Mesendoderm (in vitro differentiated cells): ENCODE measurements at regions not wholly inside any gene's neighbourhood (a gene's known extent, or its start where the extent isn't known, plus 50 kb on each side); places are given as distances from the start of the nearest gene placed in this dataset.
A peak's percentile ranks its signal among the peaks of the same experiment; 100 is the strongest.

Experiments
- DNase-seq: peaks from one replicate; pipeline ENCODE4 v3.0.0; 2013
- H2AK5ac ChIP-seq: 2 replicates; pipeline ENCODE4 v1.6.1; 2013; ENCODE audit warnings: low read length, inconsistent platforms
- H2BK120ac ChIP-seq: 2 replicates; pipeline ENCODE4 v1.6.1; 2013; ENCODE audit warnings: low read depth, mild to moderate bottlenecking, low read length, moderate library complexity, mixed read lengths
- H2BK15ac ChIP-seq: replicated peaks from 2 replicates; pipeline ENCODE4 v1.6.1; 2013; ENCODE audit warnings: low read depth, mild to moderate bottlenecking, moderate library complexity
- H2BK5ac ChIP-seq: 2 replicates; pipeline ENCODE4 v1.6.1; 2013; ENCODE audit warnings: low read length, inconsistent platforms
- H3K18ac ChIP-seq: 2 replicates; pipeline ENCODE4 v1.6.1; 2013; ENCODE audit warnings: mild to moderate bottlenecking, low read length, mixed read lengths
- H3K23ac ChIP-seq: one replicate; pipeline ENCODE4 v1.6.1; 2013; ENCODE audit warnings: low read length
- H3K27ac ChIP-seq: 2 replicates; pipeline ENCODE4 v1.5.1; 2013; ENCODE audit warnings: low read depth, mild to moderate bottlenecking, inconsistent platforms, low read length, moderate library complexity
- H3K27me3 ChIP-seq: 2 replicates; pipeline ENCODE4 v1.6.1; 2013; ENCODE audit warnings: low read length, control low read depth, mild to moderate bottlenecking, inconsistent platforms; ENCODE audit not compliant: insufficient read depth, poor library complexity
- H3K36me3 ChIP-seq: 2 replicates; pipeline ENCODE4 v1.6.1; 2013; ENCODE audit warnings: low read length, inconsistent platforms; ENCODE audit not compliant: control insufficient read depth, insufficient read depth
- H3K4ac ChIP-seq: one replicate; pipeline ENCODE4 v1.6.1; 2013; ENCODE audit warnings: low read depth, mild to moderate bottlenecking, low read length, moderate library complexity
- H3K4me1 ChIP-seq: 2 replicates; pipeline ENCODE4 v1.6.1; 2013; ENCODE audit warnings: low read depth, low read length, inconsistent platforms; ENCODE audit not compliant: control insufficient read depth
- H3K4me2 ChIP-seq: 2 replicates; pipeline ENCODE4 v1.6.1; 2013; ENCODE audit warnings: low read length
- H3K4me3 ChIP-seq: 2 replicates; pipeline ENCODE4 v1.5.1; 2013; ENCODE audit warnings: mild to moderate bottlenecking, low read length
- H3K56ac ChIP-seq: one replicate; pipeline ENCODE4 v1.6.1; 2013; ENCODE audit warnings: low read length
- H3K79me1 ChIP-seq: 2 replicates; pipeline ENCODE4 v1.6.1; 2013; ENCODE audit warnings: low read length, inconsistent platforms
- H3K79me2 ChIP-seq: 2 replicates; pipeline ENCODE4 v1.6.1; 2013; ENCODE audit warnings: mild to moderate bottlenecking, low read length; ENCODE audit not compliant: control insufficient read depth, insufficient read depth
- H3K9ac ChIP-seq: 2 replicates; pipeline ENCODE4 v1.6.1; 2013; ENCODE audit warnings: low read length, inconsistent platforms
- H4K5ac ChIP-seq: one replicate; pipeline ENCODE4 v1.6.1; 2013; ENCODE audit warnings: low read length
- H4K8ac ChIP-seq: one replicate; pipeline ENCODE4 v1.6.1; 2013; ENCODE audit warnings: low read depth, mild to moderate bottlenecking, control low read depth, low read length, moderate library complexity
- WGBS: extraction: QIAGEN DNeasy Blood & Tissue Kit; methylation state at CpG from one replicate; pipeline ENCODE4 v1.1.7; 2013; ENCODE audit warnings: low lambda C conversion rate, missing lambda C conversion rate; ENCODE audit not compliant: insufficient coverage; ENCODE audit errors: extremely low coverage; 5-methylcytosine and 5-hydroxymethylcytosine counted together

DNA sequence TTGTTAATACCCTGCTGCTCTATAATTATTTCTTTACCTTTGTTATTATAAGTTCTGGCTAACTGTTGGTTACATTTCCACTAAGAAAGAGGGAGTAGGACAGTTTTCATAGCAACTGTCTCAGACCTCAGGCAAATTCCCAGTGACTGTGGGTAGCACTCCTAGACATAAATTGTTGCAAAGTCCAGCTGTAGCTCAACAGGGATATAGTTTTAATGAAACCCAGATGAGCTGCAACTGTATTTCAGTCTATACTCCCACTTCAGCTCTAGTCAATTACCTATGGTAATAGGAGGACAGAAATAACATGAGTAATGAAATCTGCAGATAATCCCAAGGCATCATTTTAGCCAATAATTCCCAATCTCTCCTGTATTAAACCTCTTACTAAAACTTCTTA lies 103.0 kb upstream of the SEMA3A start:
- H3K4me1 ChIP-seq = no peaks in the 10 kb centered on the region
- no peaks in the 10 kb centered on the region for H3K79me2 ChIP-seq
- no peak overlapping the region for H3K27ac ChIP-seq
- H3K18ac ChIP-seq = no peak overlapping the region
- no peak overlapping the region for H2BK15ac ChIP-seq
- H3K9ac ChIP-seq = no peak overlapping the region
- no peak overlapping the region for H2BK5ac ChIP-seq
- H3K4ac ChIP-seq = no peak overlapping the region
- H4K5ac ChIP-seq = no peak overlapping the region
- H4K8ac ChIP-seq = no peak overlapping the region
- no peak for DNase-seq
- H3K27me3 ChIP-seq = no peaks in the 10 kb centered on the region
- H2AK5ac ChIP-seq = no peak overlapping the region
- H3K56ac ChIP-seq = no peak overlapping the region
- H3K79me1 ChIP-seq = no peaks in the 10 kb centered on the region
- no peak overlapping the region for H3K4me3 ChIP-seq
- no peak overlapping the region for H3K23ac ChIP-seq
- no peaks in the 10 kb centered on the region for H3K36me3 ChIP-seq
- H3K4me2 ChIP-seq = no peak overlapping the region
- no peak overlapping the region for H2BK120ac ChIP-seq

DNA sequence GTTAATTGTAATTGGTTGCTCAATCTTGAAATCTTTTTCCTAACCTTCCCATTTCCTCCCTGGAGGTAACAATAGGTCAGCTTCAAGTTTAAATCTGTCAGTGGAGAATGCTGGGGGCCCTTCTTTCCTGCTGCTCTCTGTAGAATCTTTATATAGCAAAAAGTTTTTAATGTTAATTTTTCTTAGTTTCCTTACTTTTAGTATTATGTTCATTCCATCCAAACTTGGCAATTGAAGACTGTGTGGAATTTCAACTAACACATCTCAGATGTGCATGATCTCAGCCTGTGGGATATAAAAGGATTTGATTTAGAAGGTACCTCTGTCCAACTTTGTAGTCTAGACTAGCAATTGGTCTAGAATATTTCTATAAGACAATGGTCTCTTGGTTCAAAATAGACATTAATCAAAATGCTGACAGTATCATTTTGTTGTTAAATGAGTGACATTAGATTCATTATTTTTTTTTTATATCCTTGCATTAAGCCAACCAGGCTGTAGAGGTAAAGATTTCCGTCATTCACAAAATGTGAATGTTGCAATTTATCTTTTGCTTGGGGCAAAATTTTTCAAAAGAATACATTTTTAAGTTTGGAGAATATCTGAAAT lies 100.4 kb upstream of the SEMA3A start:
- no peak overlapping the region for H3K56ac ChIP-seq
- DNase-seq = no peak
- no peak overlapping the region for H3K23ac ChIP-seq
- no peak overlapping the region for H2AK5ac ChIP-seq
- H3K4me2 ChIP-seq = no peak overlapping the region
- no peak overlapping the region for H3K4me3 ChIP-seq
- peaks cover 2% of the 10 kb centered on the region for H3K4me1 ChIP-seq
- no peak overlapping the region for H2BK5ac ChIP-seq
- H3K18ac ChIP-seq = no peak overlapping the region
- no peaks in the 10 kb centered on the region for H3K27me3 ChIP-seq
- no peak overlapping the region for H2BK15ac ChIP-seq
- no peaks in the 10 kb centered on the region for H3K79me1 ChIP-seq
- no peaks in the 10 kb centered on the region for H3K36me3 ChIP-seq
- H3K79me2 ChIP-seq = no peaks in the 10 kb centered on the region
- H4K8ac ChIP-seq = no peak overlapping the region
- WGBS = no CpG with 5 or more reads among the region's 1 CpG
- H2BK120ac ChIP-seq = no peak overlapping the region
- no peak overlapping the region for H3K27ac ChIP-seq
- no peak overlapping the region for H4K5ac ChIP-seq
- no peak overlapping the region for H3K4ac ChIP-seq
- no peak overlapping the region for H3K9ac ChIP-seq

DNA sequence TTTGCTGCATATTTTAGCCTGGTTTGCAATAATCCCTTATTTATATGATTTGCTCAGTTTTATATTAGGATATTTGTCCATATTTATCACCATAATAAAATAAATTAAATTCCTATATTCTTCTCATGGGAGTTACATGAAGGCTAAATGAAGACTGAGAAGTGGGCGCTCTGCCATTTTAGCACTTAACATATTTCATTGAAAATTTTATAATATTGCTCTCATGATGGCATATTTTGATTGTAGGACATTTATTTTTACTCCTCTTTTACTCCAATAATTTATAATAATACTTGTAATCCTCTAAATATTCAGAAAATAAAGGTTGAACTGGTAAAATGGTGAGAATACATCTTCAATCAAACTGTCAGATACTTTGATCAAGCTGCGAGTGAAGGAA lies 99.8 kb upstream of the SEMA3A start:
- Histone ChIP-seq H3K4me2 (no peak overlapping the region), H2BK15ac (no peak overlapping the region)
- DNase-seq = no peak

DNA sequence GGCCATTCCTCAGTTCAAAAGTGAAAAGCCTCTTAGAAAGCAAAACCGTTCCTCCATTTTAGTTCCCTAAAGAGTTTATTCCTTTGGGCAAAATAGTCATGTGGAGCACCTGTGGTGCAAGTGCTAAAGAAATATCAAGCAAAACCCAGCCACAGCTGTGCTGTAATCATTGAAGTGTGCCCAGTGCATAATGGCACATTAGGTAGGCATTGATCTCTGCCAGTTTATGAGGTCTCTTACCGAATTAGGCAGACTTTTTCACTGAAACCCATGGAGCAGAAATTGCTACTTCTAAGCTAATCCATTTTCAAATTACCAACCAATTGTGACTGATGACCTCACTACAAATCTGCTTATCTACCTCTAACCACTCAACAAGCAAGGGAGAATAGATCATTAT lies 97.2 kb upstream of the SEMA3A start:
- H4K8ac ChIP-seq = no peak overlapping the region
- peaks cover 2% of the 10 kb centered on the region for H3K4me1 ChIP-seq
- H3K79me1 ChIP-seq = no peaks in the 10 kb centered on the region
- H3K27me3 ChIP-seq = no peaks in the 10 kb centered on the region
- no peak overlapping the region for H3K4ac ChIP-seq
- no peak overlapping the region for H3K56ac ChIP-seq
- no peak overlapping the region for H2BK120ac ChIP-seq
- H3K23ac ChIP-seq = no peak overlapping the region
- H4K5ac ChIP-seq = no peak overlapping the region
- no peak overlapping the region for H3K4me2 ChIP-seq
- H2BK5ac ChIP-seq = no peak overlapping the region
- no peak overlapping the region for H3K27ac ChIP-seq
- H3K4me3 ChIP-seq = no peak overlapping the region
- H3K36me3 ChIP-seq = no peaks in the 10 kb centered on the region
- peak; percentile 34 for DNase-seq
- H2BK15ac ChIP-seq = no peak overlapping the region
- H2AK5ac ChIP-seq = no peak overlapping the region
- WGBS = no CpG with 5 or more reads among the region's 2 CpGs
- H3K79me2 ChIP-seq = no peaks in the 10 kb centered on the region
- H3K9ac ChIP-seq = no peak overlapping the region
- no peak overlapping the region for H3K18ac ChIP-seq

More for the DNA sequence above, 99.8 kb upstream of the SEMA3A start:
- Histone ChIP-seq H3K56ac (no peak overlapping the region), H3K4me3 (no peak overlapping the region), H2BK5ac (no peak overlapping the region), H3K36me3 (no peaks in the 10 kb centered on the region), H2BK120ac (no peak overlapping the region), H3K9ac (no peak overlapping the region), H4K8ac (no peak overlapping the region), H3K79me1 (no peaks in the 10 kb centered on the region), H3K79me2 (no peaks in the 10 kb centered on the region), H3K18ac (no peak overlapping the region), H3K4me1 (peaks cover 2% of the 10 kb centered on the region), H3K27me3 (no peaks in the 10 kb centered on the region), H3K23ac (no peak overlapping the region), H4K5ac (no peak overlapping the region), H2AK5ac (no peak overlapping the region), H3K4ac (no peak overlapping the region), H3K27ac (no peak overlapping the region)
- WGBS = no CpG with 5 or more reads among the region's 2 CpGs

DNA sequence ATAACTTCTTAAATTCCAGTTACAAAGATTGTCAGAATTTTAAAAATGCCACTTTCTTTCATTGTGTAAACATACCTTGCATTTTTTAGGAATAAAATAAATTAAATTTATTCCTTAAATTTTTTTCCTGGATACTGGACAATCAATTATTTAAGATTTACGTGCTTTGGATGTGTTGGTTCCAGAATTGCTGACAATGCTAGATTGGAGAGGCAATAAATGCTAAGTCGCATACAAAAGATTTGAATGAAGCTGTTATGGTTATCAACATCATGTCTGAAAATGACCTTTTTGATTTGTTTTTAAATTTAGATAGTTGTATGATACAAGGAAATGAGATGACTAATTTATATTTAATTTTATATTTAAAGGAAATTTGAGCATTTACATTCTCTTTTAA lies 89.2 kb upstream of the SEMA3A start:
- Histone ChIP-seq H3K18ac (no peak overlapping the region), H3K27ac (no peak overlapping the region), H2BK5ac (no peak overlapping the region), H2BK120ac (no peak overlapping the region), H4K8ac (no peak overlapping the region), H3K9ac (no peak overlapping the region), H3K4me3 (no peak overlapping the region), H3K79me1 (no peaks in the 10 kb centered on the region), H3K4ac (no peak overlapping the region), H3K36me3 (no peaks in the 10 kb centered on the region), H3K79me2 (no peaks in the 10 kb centered on the region), H4K5ac (no peak overlapping the region), H2AK5ac (no peak overlapping the region), H3K56ac (no peak overlapping the region), H3K23ac (no peak overlapping the region), H3K4me1 (no peaks in the 10 kb centered on the region), H3K4me2 (no peak overlapping the region), H3K27me3 (no peaks in the 10 kb centered on the region), H2BK15ac (no peak overlapping the region)
- no peak for DNase-seq
- no CpG with 5 or more reads among the region's 2 CpGs for WGBS

DNA sequence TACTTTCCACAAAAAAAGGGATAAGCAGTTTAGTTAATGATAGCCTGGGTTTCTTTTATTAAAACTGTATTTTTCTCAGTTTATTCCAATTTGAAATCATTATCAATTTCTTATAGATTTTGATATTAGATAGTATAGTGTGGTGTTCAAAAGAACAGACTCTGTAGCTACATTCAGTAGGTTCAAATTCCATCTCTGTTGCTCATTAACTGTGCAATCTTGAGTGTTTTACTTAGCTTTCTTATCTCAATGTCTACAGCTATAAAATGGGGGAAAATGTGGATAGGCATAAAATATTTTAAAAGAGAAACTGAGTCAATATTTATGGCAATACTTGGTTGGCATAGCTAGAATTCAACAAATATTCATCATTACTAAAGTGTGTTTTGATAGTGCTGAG lies 86.9 kb upstream of the SEMA3A start:
- Histone ChIP-seq H3K27ac (no peak overlapping the region), H2AK5ac (no peak overlapping the region), H3K36me3 (no peaks in the 10 kb centered on the region), H3K23ac (no peak overlapping the region), H2BK15ac (no peak overlapping the region), H3K9ac (no peak overlapping the region), H3K4ac (no peak overlapping the region), H3K4me2 (no peak overlapping the region), H3K4me1 (no peaks in the 10 kb centered on the region), H3K56ac (no peak overlapping the region), H3K4me3 (no peak overlapping the region), H2BK120ac (no peak overlapping the region), H4K5ac (no peak overlapping the region), H2BK5ac (no peak overlapping the region), H4K8ac (no peak overlapping the region), H3K27me3 (no peaks in the 10 kb centered on the region), H3K18ac (no peak overlapping the region), H3K79me2 (no peaks in the 10 kb centered on the region), H3K79me1 (no peaks in the 10 kb centered on the region)
- no peak for DNase-seq
